ENCODE measurements at regions not wholly inside any gene's neighbourhood (a gene's known extent, or its start where the extent isn't known, plus 50 kb on each side); places are given as distances from the start of the nearest gene placed in this dataset.

DNA sequence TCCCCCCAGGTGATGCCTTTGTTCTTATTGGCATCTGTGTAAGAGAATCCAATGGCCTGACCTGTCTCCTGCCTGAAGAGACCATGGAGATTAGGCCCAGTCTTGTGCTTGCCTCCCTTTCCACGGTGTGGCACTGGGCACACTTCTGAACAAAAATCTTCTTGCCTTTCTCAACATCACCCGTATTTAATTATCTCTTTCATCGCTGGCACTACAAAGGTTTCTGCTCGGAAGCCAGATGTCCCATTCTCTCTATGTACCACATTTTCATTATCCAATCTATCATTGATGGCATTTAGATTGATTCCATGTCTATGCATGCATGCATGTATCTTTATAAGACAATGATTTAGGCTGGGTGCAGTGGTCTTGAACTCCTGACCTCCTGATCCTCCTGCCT, 74.3 kb downstream of the SLC25A15 start:
- no peak for DNase-seq (ENCODE audit: low read depth, low spot score)

DNA sequence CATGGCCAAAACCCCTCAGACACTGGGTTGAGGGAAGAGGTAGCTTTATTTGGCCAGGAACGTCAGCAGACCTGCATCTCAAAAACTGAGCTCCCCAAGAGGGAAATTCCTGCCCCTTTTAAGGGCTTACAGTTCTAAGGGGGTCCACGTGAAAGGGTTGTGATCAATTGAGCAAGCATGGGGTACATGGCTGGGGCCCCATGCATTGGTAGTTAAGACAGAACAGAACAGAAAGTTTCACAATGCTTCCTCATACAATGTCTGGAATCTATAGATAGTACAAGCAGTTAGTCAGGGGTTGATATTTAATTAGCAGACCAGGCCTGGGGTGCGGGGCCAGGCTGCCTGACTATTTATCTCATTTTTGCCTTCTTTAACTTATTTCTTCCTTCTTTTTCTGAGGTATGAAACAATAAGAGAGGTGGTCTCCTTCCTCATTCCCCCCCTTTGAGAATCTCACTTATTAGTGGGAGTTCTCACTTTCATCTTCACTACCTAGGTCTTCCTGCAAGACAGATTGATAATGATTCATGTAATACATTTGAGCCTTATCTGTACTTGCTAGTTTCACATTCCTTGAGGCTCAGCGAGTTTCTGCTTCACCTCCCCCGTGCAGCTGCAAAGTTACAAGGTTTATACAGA, 84.8 kb downstream of the SLC25A15 start:
- DNase-seq (ENCODE audit: low read depth, low spot score), result no peak

DNA sequence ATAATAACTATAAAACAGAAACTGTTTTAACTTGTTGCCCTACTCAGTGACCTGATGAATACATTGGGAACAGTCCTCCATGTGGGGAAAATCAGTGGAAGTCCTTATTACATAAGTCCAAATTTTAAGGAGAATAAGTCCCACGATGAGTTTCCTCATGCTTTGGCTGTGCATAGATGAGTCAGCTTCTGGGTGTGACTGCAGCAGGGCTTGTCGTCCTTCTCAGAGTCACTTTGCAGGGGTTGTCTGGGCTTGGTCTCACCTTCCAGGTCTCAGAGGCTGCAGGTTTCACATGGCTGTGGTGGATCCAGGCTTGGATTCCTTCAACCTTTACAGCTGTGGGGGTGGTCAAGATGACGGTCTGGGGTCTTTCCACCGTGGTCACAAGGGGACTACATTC, 85.6 kb downstream of the SLC25A15 start:
- no peak for DNase-seq (ENCODE audit: low read depth, low spot score)

DNA sequence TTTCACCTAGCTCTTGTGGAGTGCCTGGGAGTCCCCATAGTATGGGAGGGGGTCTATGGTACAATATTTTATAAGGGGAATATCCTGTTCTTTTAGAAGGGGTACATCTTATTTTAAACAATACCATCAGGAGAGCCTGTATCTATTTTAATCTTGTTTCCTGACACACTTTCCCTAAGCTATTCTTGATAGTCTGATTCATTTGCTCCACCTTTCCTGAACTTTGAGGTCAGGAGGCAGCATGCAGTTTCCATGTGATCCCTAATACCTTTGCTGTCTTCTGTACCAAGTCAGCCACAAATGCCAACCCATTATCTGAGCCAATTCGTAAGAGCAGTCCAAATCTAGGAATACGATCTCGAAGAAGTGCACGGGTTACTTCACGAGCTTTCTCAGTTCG, 86.2 kb downstream of the SLC25A15 start:
- no peak for DNase-seq (ENCODE audit: low read depth, low spot score)

DNA sequence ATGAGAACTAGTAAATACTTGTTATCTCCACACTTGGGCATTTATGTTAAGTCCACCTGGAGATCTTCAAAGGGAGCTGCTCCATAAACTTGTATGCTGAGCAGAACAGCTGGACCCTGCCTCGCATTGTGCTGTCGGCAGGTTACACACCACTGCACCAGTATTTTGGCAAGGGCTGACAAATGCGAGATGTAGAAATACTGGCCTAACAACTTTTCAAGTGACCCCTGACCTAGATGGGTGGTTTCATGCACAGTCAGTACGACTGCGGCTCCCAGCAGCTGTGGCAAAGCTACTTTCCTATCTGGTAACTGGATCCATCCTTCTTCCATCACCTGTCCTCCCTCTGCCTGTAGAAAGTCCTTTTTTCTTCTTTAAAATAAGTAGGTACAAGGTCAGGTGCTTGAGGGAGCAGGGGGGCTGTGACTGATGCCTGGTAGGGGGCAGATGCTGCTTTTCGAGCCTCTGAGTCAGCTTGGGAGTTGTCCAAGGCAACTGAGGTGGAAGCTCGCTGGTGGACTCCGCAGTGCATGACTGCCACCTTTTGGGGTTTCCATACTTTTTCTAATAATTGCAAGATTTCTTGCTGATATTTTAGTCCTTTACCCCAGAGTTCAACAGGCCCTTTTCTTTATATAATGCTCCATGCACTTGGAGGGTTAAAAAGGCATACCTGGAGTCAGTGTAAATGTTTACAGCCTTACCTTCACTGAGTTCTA, 86.8 kb downstream of the SLC25A15 start:
- DNase-seq (ENCODE audit: low read depth, low spot score), result peak; percentile 15

DNA sequence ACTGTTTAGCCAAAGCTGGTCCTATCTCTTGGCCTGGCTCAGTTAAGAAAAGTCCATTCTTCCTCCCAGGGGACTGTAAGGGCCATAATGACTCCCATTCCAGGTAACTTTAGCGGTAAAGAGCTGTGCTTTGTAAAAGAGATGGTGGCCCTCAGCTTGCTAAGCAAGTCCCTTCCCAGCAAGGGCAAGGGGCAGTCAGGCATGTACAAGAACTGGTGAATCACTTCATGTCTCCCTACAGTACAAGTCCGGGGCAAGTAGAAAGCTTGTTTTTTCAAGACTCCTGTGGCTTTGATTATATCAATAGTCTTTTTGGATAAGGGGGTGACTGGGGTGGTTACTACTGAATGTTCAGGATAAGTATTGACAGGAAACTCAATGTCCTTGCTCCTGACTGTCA, 88.9 kb downstream of the SLC25A15 start:
- no peak for DNase-seq (ENCODE audit: low read depth, low spot score)

DNA sequence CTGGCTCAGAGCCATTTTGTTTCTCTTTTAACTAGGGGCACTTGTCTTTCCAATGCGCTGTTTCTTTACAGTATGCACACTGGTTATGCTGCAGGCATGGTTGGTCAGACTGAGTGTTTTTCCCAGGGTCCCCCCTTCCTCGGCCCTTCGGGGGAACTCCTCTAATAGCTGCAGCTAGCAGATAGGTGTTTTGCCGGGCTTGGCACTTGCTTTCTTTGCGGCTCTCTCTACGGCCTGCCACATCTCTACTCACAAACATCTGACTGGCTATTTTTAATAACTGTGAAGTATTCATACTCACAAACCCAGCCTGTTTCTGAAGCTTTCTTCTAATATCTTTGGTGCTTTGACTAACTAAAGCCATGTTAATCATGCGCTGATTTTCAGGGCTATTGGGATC, 89.4 kb downstream of the SLC25A15 start:
- DNase-seq (ENCODE audit: low read depth, low spot score), result no peak
